ENCODE measurements at regions not wholly inside any gene's neighbourhood (a gene's known extent, or its start where the extent isn't known, plus 50 kb on each side); places are given as distances from the start of the nearest gene placed in this dataset.

- Histone ChIP-seq H3K9me3 (ENCODE audit: control insufficient read depth, insufficient read depth, low read length) (peaks cover 31% of the 10 kb centered on the region), H2BK5ac (ENCODE audit: low read depth, low read length, poor library complexity, severe bottlenecking) (no peak overlapping the region), H3K27ac (ENCODE audit: insufficient read depth, low read length) (no peak overlapping the region), H2BK120ac (ENCODE audit: low read depth, low read length) (no peak overlapping the region), H4K5ac (ENCODE audit: low read depth, low read length) (no peak overlapping the region), H2AK5ac (ENCODE audit: low read depth, low read length) (no peak overlapping the region), H3K56ac (ENCODE audit: extremely low read depth, insufficient read depth, low read length) (no peak overlapping the region), H3K36me3 (ENCODE audit: control insufficient read depth, insufficient read depth, low read length) (no peaks in the 10 kb centered on the region), H3K9ac (ENCODE audit: low read depth, low read length) (no peak overlapping the region), H3K9me1 (ENCODE audit: insufficient read depth, low read length) (no peaks in the 10 kb centered on the region), H4K20me1 (ENCODE audit: insufficient read depth, low read length) (no peaks in the 10 kb centered on the region), H3K79me1 (ENCODE audit: low read depth in 1 of 2, low read length in 2 of 2) (no peaks in the 10 kb centered on the region), H3K14ac (replicated peaks; ENCODE audit: low read depth, low read length) (no peak overlapping the region), H3K18ac (ENCODE audit: low read depth, low read length) (no peak overlapping the region), H2AFZ (replicated peaks; ENCODE audit: low read length, poor library complexity) (no peak overlapping the region), H2BK15ac (ENCODE audit: low read depth, low read length) (no peak overlapping the region), H3K4me3 (ENCODE audit: insufficient read depth, low read depth, low read length) (no peak overlapping the region), H4K91ac (ENCODE audit: insufficient read depth, low read depth, low read length) (no peak overlapping the region), H2BK20ac (ENCODE audit: low read depth, low read length) (no peak overlapping the region), H3K4me2 (ENCODE audit: low read depth, low read length) (no peak overlapping the region), H3K27me3 (ENCODE audit: control insufficient read depth, insufficient read depth, low read length) (no peaks in the 10 kb centered on the region), H3K4ac (ENCODE audit: low read depth, low read length) (no peak overlapping the region), H3K23ac (ENCODE audit: low read depth, low read length) (no peak overlapping the region), H2AK9ac (replicated peaks; ENCODE audit: low read depth, low read length, poor library complexity) (no peak overlapping the region), H4K8ac (ENCODE audit: low read depth in 2 of 2, low read length in 2 of 2) (no peak overlapping the region), H3K4me1 (ENCODE audit: control insufficient read depth, insufficient read depth, low read length) (no peaks in the 10 kb centered on the region)
- no peak for DNase-seq
- ChIA-PET CTCF (no interaction called here), POLR2A (ENCODE audit: unreplicated experiment) (no interaction called here)
- no peak for TF ChIP-seq RAD21 (IDR thresholded peaks at IDR 0.05; ENCODE audit: low read length)
- TF ChIP-seq ELK1 (IDR thresholded peaks at IDR 0.05; ENCODE audit: borderline replicate concordance, low read depth, low read length) = no peak
- TF ChIP-seq MXI1 (IDR thresholded peaks at IDR 0.05; ENCODE audit: borderline replicate concordance, low read depth, low read length) = no peak
- TF ChIP-seq CEBPB (IDR thresholded peaks at IDR 0.05; ENCODE audit: low read depth, low read length) = no peak
- no peak for TF ChIP-seq USF2 (IDR thresholded peaks at IDR 0.05; ENCODE audit: low read depth, low read length)
- TF ChIP-seq RCOR1 (IDR thresholded peaks at IDR 0.05; ENCODE audit: insufficient replicate concordance, low read length) = no peak
- no peak for TF ChIP-seq BHLHE40 (IDR thresholded peaks at IDR 0.05; ENCODE audit: low read depth, low read length)
- dilution Hi-C loops (cut with HindIII; ENCODE audit: low sequenced_read_pairs, unreplicated experiment) (no loop called here), in situ Hi-C loops (cut with MboI; ENCODE audit: low sequenced_read_pairs) (no loop called here), intact Hi-C loops (cut with micrococcal nuclease) (no loop called here)
- no peak for ATAC-seq (ENCODE audit: low read depth)
- BruUV-seq (replicated peaks) = no TSS peak
- WGBS, 2 experiments (ENCODE audit: extremely low coverage in 2 of 2, insufficient read length in 1 of 2) = no CpG with 5 or more reads among the region's 3 CpGs
Observed at GRCh38 chr22:48873191-48873520, 954.5 kb downstream of the BRD1 start.

Measured in IMR-90 (cell line).